Endothelial cell of umbilical vein (primary cell): ENCODE measurements at regions not wholly inside any gene's neighbourhood (a gene's known extent, or its start where the extent isn't known, plus 50 kb on each side); places are given as distances from the start of the nearest gene placed in this dataset.

Source experiments
- BruUV-seq: library from RNA; stranded (reverse); fragments of 400-500 nt; replicated peaks from 2 replicates; lab custom pipeline; 2021; lab: Mats Ljungman, UMichigan
- CTCF ChIA-PET: fragments of 300-600, 350-600 bp; sonication (Branson Sonifier 250); formaldehyde crosslinking; loops from one replicate; lab custom pipeline; 2021; ENCODE audit warnings: antibody characterized with exemption, inconsistent platforms; lab: Charles Lee
- POLR2A ChIA-PET: fragments of 300-600, 350-600 bp; sonication (Branson Sonifier 250); formaldehyde crosslinking; loops from one replicate; lab custom pipeline; 2021; ENCODE audit warnings: antibody characterized with exemption, inconsistent platforms; lab: Charles Lee
- DNase-seq: peaks from one replicate; pipeline ENCODE4 v3.0.0-alpha.2; 2011; ENCODE audit warnings: low read depth, low spot score
- FAIRE-seq: peaks from 2 replicates; lab custom pipeline; 2011; peaks lifted over from hg19 to GRCh38; lab: Jason Lieb, UNC
- H2AFZ ChIP-seq: 2 replicates; pipeline ENCODE4 v1.6.0; 2012; ENCODE audit warnings: low read depth, low read length, control low read depth, inconsistent platforms
- H3K27ac ChIP-seq: 2 replicates; pipeline ENCODE4 v1.5.1; 2011; ENCODE audit warnings: low read depth, mild to moderate bottlenecking, control low read depth, low read length, moderate library complexity; ENCODE audit not compliant: insufficient read depth
- H3K27me3 ChIP-seq, 2 experiments: 2 replicates each; pipeline versions ENCODE4 v1.6.0 to v1.6.1; 2011; ENCODE audit warnings: low read length in 2 of 2, mixed read lengths in 1 of 2; ENCODE audit not compliant: control insufficient read depth in 2 of 2, insufficient read depth in 2 of 2
- H3K36me3 ChIP-seq, 2 experiments: 2 replicates in 1 of 2; 3 replicates in 1 of 2; pipeline ENCODE4 v1.5.1; 2011; ENCODE audit warnings: low read length in 2 of 2, mild to moderate bottlenecking in 1 of 2, moderate library complexity in 1 of 2; ENCODE audit not compliant: control insufficient read depth in 2 of 2, insufficient read depth in 2 of 2; ENCODE audit errors: extremely low read depth in 1 of 2
- H3K4me1 ChIP-seq: 3 replicates; pipeline ENCODE4 v1.5.1; 2011; ENCODE audit warnings: mild to moderate bottlenecking, low read length; ENCODE audit not compliant: control insufficient read depth, insufficient read depth; ENCODE audit errors: extremely low read depth
- H3K4me2 ChIP-seq: 2 replicates; pipeline ENCODE4 v1.6.1; 2011; ENCODE audit warnings: low read length, control low read depth, mixed read lengths; ENCODE audit not compliant: insufficient read depth
- H3K4me3 ChIP-seq, 3 experiments: fragments of 200-600 bp in 1 of 3; sonication (generic), shearing (Covaris generic) in 1 of 3; replicated peaks in 1 of 3; 2 replicates each; pipeline ENCODE4 v1.5.1; 2011 to 2016; ENCODE audit warnings: control low read depth in 3 of 3, low read length in 3 of 3, mild to moderate bottlenecking in 2 of 3, inconsistent platforms in 1 of 3, low read depth in 1 of 3, moderate library complexity in 1 of 3; ENCODE audit not compliant: insufficient read depth in 1 of 3
- H3K79me2 ChIP-seq: 2 replicates; pipeline ENCODE4 v1.6.0; 2012; ENCODE audit warnings: low read length, inconsistent platforms; ENCODE audit not compliant: control insufficient read depth, insufficient read depth
- H3K9ac ChIP-seq: replicated peaks from 2 replicates; pipeline ENCODE3; 2011; ENCODE audit warnings: low read length, control low read depth; ENCODE audit not compliant: insufficient read depth; ENCODE audit errors: extremely low read depth
- H3K9me1 ChIP-seq: replicated peaks from 3 replicates; pipeline ENCODE4 v1.6.0; 2011; ENCODE audit warnings: mild to moderate bottlenecking, low read length; ENCODE audit not compliant: control insufficient read depth, insufficient read depth; ENCODE audit errors: extremely low read depth
- H3K9me3 ChIP-seq: replicated peaks from 2 replicates; pipeline ENCODE4 v1.5.1; 2012; ENCODE audit warnings: low read length, inconsistent platforms; ENCODE audit not compliant: control insufficient read depth, insufficient read depth
- H4K20me1 ChIP-seq: replicated peaks from 2 replicates; pipeline ENCODE3; 2011; ENCODE audit warnings: mild to moderate bottlenecking, low read length; ENCODE audit not compliant: control insufficient read depth, insufficient read depth; ENCODE audit errors: extremely low read depth
- CTCF ChIP-seq, 2 donors: IDR thresholded peaks; 1 replicate in 1 of 2; 2 replicates in 1 of 2; pipeline ENCODE4 v1.5.1; 2011; ENCODE audit warnings: low read length in 2 of 2, mild to moderate bottlenecking in 2 of 2, moderate library complexity in 2 of 2, control low read depth in 1 of 2, inconsistent platforms in 1 of 2, low read depth in 1 of 2; ENCODE audit not compliant: insufficient read depth in 1 of 2; ENCODE audit errors: extremely low read depth in 1 of 2
- EZH2 ChIP-seq: IDR thresholded peaks from 2 replicates; pipeline ENCODE4 v1.6.1; 2012; ENCODE audit warnings: borderline replicate concordance, low read depth, mild to moderate bottlenecking, moderate library complexity, low read length, inconsistent platforms; ENCODE audit not compliant: severe bottlenecking
- FOS ChIP-seq: IDR thresholded peaks from 2 replicates; pipeline ENCODE4 v1.6.1; 2011; ENCODE audit warnings: mild to moderate bottlenecking, low read length, moderate library complexity, borderline replicate concordance; ENCODE audit not compliant: insufficient read depth
- GATA2 ChIP-seq: IDR thresholded peaks from 2 replicates; pipeline ENCODE4 v1.7.0; 2011; ENCODE audit warnings: low read depth, mild to moderate bottlenecking, moderate library complexity, mixed read lengths, low read length; ENCODE audit not compliant: insufficient read length, insufficient read depth
- JUN ChIP-seq: IDR thresholded peaks from 2 replicates; pipeline ENCODE4 v1.6.1; 2011; ENCODE audit warnings: borderline replicate concordance, low read depth; ENCODE audit not compliant: insufficient read length, insufficient read depth
- MAX ChIP-seq: IDR thresholded peaks from 2 replicates; pipeline ENCODE4 v1.6.1; 2011; ENCODE audit not compliant: insufficient read depth, insufficient read length
- MYC ChIP-seq: IDR thresholded peaks from one replicate; pipeline ENCODE4 v1.6.1; 2011; ENCODE audit warnings: mild to moderate bottlenecking, low read depth, low read length
- POLR2A ChIP-seq: IDR thresholded peaks from 2 replicates; pipeline ENCODE4 v1.6.1; 2012; ENCODE audit warnings: low read depth, mild to moderate bottlenecking, control low read depth, low read length
- POLR2AphosphoS5 ChIP-seq: IDR thresholded peaks from 2 replicates; pipeline ENCODE4 v1.6.1; 2012; ENCODE audit warnings: low read depth, mild to moderate bottlenecking, control low read depth, low read length, moderate library complexity; ENCODE audit not compliant: insufficient read depth
- dilution Hi-C: fragments of 300-500 bp; cut with MboI; formaldehyde crosslinking; loops from one replicate; pipeline ENCODE4 v1.15.0; 2019; ENCODE audit warnings: low sequenced_read_pairs; ENCODE audit not compliant: extremely low pct_ligation_motif_present
- intact Hi-C: fragments of 100-400 bp; cut with micrococcal nuclease; formaldehyde crosslinking; loops from one replicate; pipeline ENCODE4 v1.10.0; 2022

- Histone ChIP-seq H2AFZ (no peak overlapping the region), H3K27me3 (peaks cover 0 to 4% of the 10 kb centered on the region in 2 experiments), H4K20me1 (no peaks in the 10 kb centered on the region), H3K4me3 (no peak overlapping the region), H3K27ac (no peak overlapping the region), H3K36me3 (no peaks in the 10 kb centered on the region), H3K79me2 (no peaks in the 10 kb centered on the region), H3K9me1 (no peaks in the 10 kb centered on the region), H3K9ac (no peak overlapping the region), H3K9me3 (no peaks in the 10 kb centered on the region), H3K4me2 (no peak overlapping the region), H3K4me1 (no peaks in the 10 kb centered on the region)
- dilution Hi-C loops (no loop called here), intact Hi-C loops (no loop called here)
- CTCF ChIA-PET: no interaction called here
- no peak for FAIRE-seq
- DNase-seq: no peak
- POLR2A ChIA-PET: no interaction called here
- BruUV-seq: no TSS peak
- TF ChIP-seq POLR2A: no peak
- no peak for TF ChIP-seq FOS
- TF ChIP-seq EZH2: no peak
- TF ChIP-seq CTCF (IDR thresholded peaks at IDR 0.05; ENCODE audit: extremely low read depth in 1 of 2, insufficient read depth in 1 of 2, low read depth in 1 of 2, low read length in 2 of 2): no peak
- no peak for TF ChIP-seq MAX
- TF ChIP-seq JUN: no peak
- no peak for TF ChIP-seq GATA2
- TF ChIP-seq POLR2AphosphoS5: no peak
- TF ChIP-seq MYC: no peak
These were observed 217.6 kb downstream of the EFCAB11 start for GRCh38 chr14:89736881-89737280.
